ENCODE measurements at regions not wholly inside any gene's neighbourhood (a gene's known extent, or its start where the extent isn't known, plus 50 kb on each side); places are given as distances from the start of the nearest gene placed in this dataset.
A peak's percentile ranks its signal among the peaks of the same experiment; 100 is the strongest.

- Histone ChIP-seq H2AFZ (ENCODE audit: low read depth, low read length) (no peak overlapping the region), H3K79me1 (replicated peaks; ENCODE audit: low read length, poor library complexity, severe bottlenecking) (no peaks in the 10 kb centered on the region), H3K23ac (ENCODE audit: low read length in 2 of 2) (no peak overlapping the region), H3K18ac (ENCODE audit: low read depth in 1 of 2, low read length in 2 of 2) (no peak overlapping the region), H3K4me1 (ENCODE audit: control insufficient read depth, insufficient read depth, low read depth, low read length) (peaks cover 13% of the 10 kb centered on the region), H3K4me2 (ENCODE audit: low read length, poor library complexity, severe bottlenecking) (no peak overlapping the region), H3K27me3 (ENCODE audit: control insufficient read depth in 1 of 2, insufficient read depth in 1 of 2, low read length in 2 of 2) (no peaks in the 10 kb centered on the region), H3K36me3 (ENCODE audit: control insufficient read depth in 1 of 2, insufficient read depth in 2 of 2, low read depth in 1 of 2, low read length in 2 of 2) (no peaks in the 10 kb centered on the region), H2BK120ac (ENCODE audit: low read depth, low read length) (no peak overlapping the region), H2BK15ac (ENCODE audit: low read depth, poor library complexity, severe bottlenecking) (no peak overlapping the region), H3K14ac (ENCODE audit: low read length in 2 of 2) (no peak overlapping the region), H3K4ac (ENCODE audit: low read depth in 1 of 2, low read length in 2 of 2) (no peak overlapping the region), H3K4me3 (ENCODE audit: insufficient read depth in 1 of 2, low read depth in 1 of 2, low read length in 2 of 2) (no peak overlapping the region), H2BK5ac (ENCODE audit: low read depth, low read length, poor library complexity, severe bottlenecking) (peak overlapping the region; percentile 84), H2AK5ac (ENCODE audit: low read length, severe bottlenecking) (peak overlapping the region; percentile 93), H4K8ac (ENCODE audit: low read length) (no peak overlapping the region), H4K91ac (ENCODE audit: low read length) (no peak overlapping the region), H2BK12ac (ENCODE audit: low read length in 2 of 2) (no peak overlapping the region), H3K27ac (ENCODE audit: low read length, poor library complexity, severe bottlenecking) (peak overlapping the region; percentile 87), H3K9me3 (ENCODE audit: control insufficient read depth, low read length) (no peaks in the 10 kb centered on the region), H3K9ac (ENCODE audit: low read length) (no peak overlapping the region)
- DNase-seq = no peak
- 100% methylated on average over 4 of the region's 4 CpGs for WGBS
Measured at GRCh38 chr10:44714451-44714850, 196.7 kb upstream of the TMEM72 start.

- no peak overlapping the region for H2BK120ac ChIP-seq (ENCODE audit: low read depth, low read length)
- H3K23ac ChIP-seq (ENCODE audit: low read length in 2 of 2) = no peak overlapping the region
- H3K18ac ChIP-seq (ENCODE audit: low read depth in 1 of 2, low read length in 2 of 2) = no peak overlapping the region
- H2AK5ac ChIP-seq (ENCODE audit: low read length, severe bottlenecking) = no peak overlapping the region
- no peak overlapping the region for H3K14ac ChIP-seq (ENCODE audit: low read length in 2 of 2)
- H2BK15ac ChIP-seq (ENCODE audit: low read depth, poor library complexity, severe bottlenecking) = no peak overlapping the region
- WGBS = 77% methylated on average over 5 of the region's 5 CpGs
- H3K9ac ChIP-seq (ENCODE audit: low read length) = peak overlapping the region; percentile 23
- H3K79me1 ChIP-seq (replicated peaks; ENCODE audit: low read length, poor library complexity, severe bottlenecking) = no peaks in the 10 kb centered on the region
- no peak overlapping the region for H3K4ac ChIP-seq (ENCODE audit: low read depth in 1 of 2, low read length in 2 of 2)
- no peak overlapping the region for H4K91ac ChIP-seq (ENCODE audit: low read length)
- no peak overlapping the region for H3K4me3 ChIP-seq (ENCODE audit: insufficient read depth in 1 of 2, low read depth in 1 of 2, low read length in 2 of 2)
- H4K8ac ChIP-seq (ENCODE audit: low read length) = no peak overlapping the region
- H3K4me1 ChIP-seq (ENCODE audit: control insufficient read depth, insufficient read depth, low read depth, low read length) = peaks cover 13% of the 10 kb centered on the region
- H3K9me3 ChIP-seq (ENCODE audit: control insufficient read depth, low read length) = no peaks in the 10 kb centered on the region
- H3K27me3 ChIP-seq (ENCODE audit: control insufficient read depth in 1 of 2, insufficient read depth in 1 of 2, low read length in 2 of 2) = no peaks in the 10 kb centered on the region
- H2BK12ac ChIP-seq (ENCODE audit: low read length in 2 of 2) = no peak overlapping the region
- no peaks in the 10 kb centered on the region for H3K36me3 ChIP-seq (ENCODE audit: control insufficient read depth in 1 of 2, insufficient read depth in 2 of 2, low read depth in 1 of 2, low read length in 2 of 2)
- no peak for DNase-seq
- peak overlapping the region; percentile 87 for H3K27ac ChIP-seq (ENCODE audit: low read length, poor library complexity, severe bottlenecking)
- no peak overlapping the region for H2BK5ac ChIP-seq (ENCODE audit: low read depth, low read length, poor library complexity, severe bottlenecking)
- no peak overlapping the region for H3K4me2 ChIP-seq (ENCODE audit: low read length, poor library complexity, severe bottlenecking)
- no peak overlapping the region for H2AFZ ChIP-seq (ENCODE audit: low read depth, low read length)
Measured at GRCh38 chr10:44715136-44715535, 196.0 kb upstream of the TMEM72 start.

GRCh38 chr10:44716470-44717015 is 194.6 kb upstream of the TMEM72 start:
- Histone ChIP-seq H3K9ac (ENCODE audit: low read length) (no peak overlapping the region), H3K36me3 (ENCODE audit: control insufficient read depth in 1 of 2, insufficient read depth in 2 of 2, low read depth in 1 of 2, low read length in 2 of 2) (no peaks in the 10 kb centered on the region), H3K4me3 (ENCODE audit: insufficient read depth in 1 of 2, low read depth in 1 of 2, low read length in 2 of 2) (no peak overlapping the region), H3K4ac (ENCODE audit: low read depth in 1 of 2, low read length in 2 of 2) (no peak overlapping the region), H2AK5ac (ENCODE audit: low read length, severe bottlenecking) (peak overlapping the region; percentile 71), H3K79me1 (replicated peaks; ENCODE audit: low read length, poor library complexity, severe bottlenecking) (no peaks in the 10 kb centered on the region), H3K23ac (ENCODE audit: low read length in 2 of 2) (no peak overlapping the region), H3K18ac (ENCODE audit: low read depth in 1 of 2, low read length in 2 of 2) (no peak overlapping the region), H3K4me1 (ENCODE audit: control insufficient read depth, insufficient read depth, low read depth, low read length) (peaks cover 13% of the 10 kb centered on the region), H3K14ac (ENCODE audit: low read length in 2 of 2) (no peak overlapping the region), H3K27me3 (ENCODE audit: control insufficient read depth in 1 of 2, insufficient read depth in 1 of 2, low read length in 2 of 2) (no peaks in the 10 kb centered on the region), H3K9me3 (ENCODE audit: control insufficient read depth, low read length) (no peaks in the 10 kb centered on the region), H4K91ac (ENCODE audit: low read length) (no peak overlapping the region), H4K8ac (ENCODE audit: low read length) (no peak overlapping the region), H2AFZ (ENCODE audit: low read depth, low read length) (no peak overlapping the region), H3K27ac (ENCODE audit: low read length, poor library complexity, severe bottlenecking) (no peak overlapping the region), H2BK120ac (ENCODE audit: low read depth, low read length) (no peak overlapping the region), H2BK15ac (ENCODE audit: low read depth, poor library complexity, severe bottlenecking) (no peak overlapping the region), H2BK12ac (ENCODE audit: low read length in 2 of 2) (no peak overlapping the region), H3K4me2 (ENCODE audit: low read length, poor library complexity, severe bottlenecking) (no peak overlapping the region), H2BK5ac (ENCODE audit: low read depth, low read length, poor library complexity, severe bottlenecking) (peak overlapping the region; percentile 10)
- DNase-seq = no peak
- WGBS = 100% methylated on average over 2 of the region's 4 CpGs

GRCh38 chr10:44723082-44723481 is 188.1 kb upstream of the TMEM72 start:
- Histone ChIP-seq H3K9ac (ENCODE audit: low read length) (no peak overlapping the region), H3K36me3 (ENCODE audit: control insufficient read depth in 1 of 2, insufficient read depth in 2 of 2, low read depth in 1 of 2, low read length in 2 of 2) (no peaks in the 10 kb centered on the region), H3K18ac (ENCODE audit: low read depth in 1 of 2, low read length in 2 of 2) (no peak overlapping the region), H2BK120ac (ENCODE audit: low read depth, low read length) (no peak overlapping the region), H3K9me3 (ENCODE audit: control insufficient read depth, low read length) (peaks cover 4% of the 10 kb centered on the region), H3K27me3 (ENCODE audit: control insufficient read depth in 1 of 2, insufficient read depth in 1 of 2, low read length in 2 of 2) (no peaks in the 10 kb centered on the region), H4K8ac (ENCODE audit: low read length) (no peak overlapping the region), H3K79me1 (replicated peaks; ENCODE audit: low read length, poor library complexity, severe bottlenecking) (no peaks in the 10 kb centered on the region), H4K91ac (ENCODE audit: low read length) (no peak overlapping the region), H2AK5ac (ENCODE audit: low read length, severe bottlenecking) (no peak overlapping the region), H3K4me1 (ENCODE audit: control insufficient read depth, insufficient read depth, low read depth, low read length) (peaks cover 5% of the 10 kb centered on the region), H2BK12ac (ENCODE audit: low read length in 2 of 2) (no peak overlapping the region), H2BK15ac (ENCODE audit: low read depth, poor library complexity, severe bottlenecking) (no peak overlapping the region), H3K4ac (ENCODE audit: low read depth in 1 of 2, low read length in 2 of 2) (no peak overlapping the region), H2BK5ac (ENCODE audit: low read depth, low read length, poor library complexity, severe bottlenecking) (no peak overlapping the region), H3K27ac (ENCODE audit: low read length, poor library complexity, severe bottlenecking) (no peak overlapping the region), H3K23ac (ENCODE audit: low read length in 2 of 2) (no peak overlapping the region), H2AFZ (ENCODE audit: low read depth, low read length) (no peak overlapping the region), H3K14ac (ENCODE audit: low read length in 2 of 2) (no peak overlapping the region), H3K4me3 (ENCODE audit: insufficient read depth in 1 of 2, low read depth in 1 of 2, low read length in 2 of 2) (no peak overlapping the region), H3K4me2 (ENCODE audit: low read length, poor library complexity, severe bottlenecking) (no peak overlapping the region)
- no peak for DNase-seq
- WGBS = 96% methylated on average over 2 of the region's 3 CpGs

All from mesenchymal stem cell (in vitro differentiated cells and primary cell).